ENCODE measurements at regions not wholly inside any gene's neighbourhood (a gene's known extent, or its start where the extent isn't known, plus 50 kb on each side); places are given as distances from the start of the nearest gene placed in this dataset.
"Not testable (repeated sequence)": the region's sequence is repeated elsewhere in the genome, so short reads cannot be mapped to it uniquely, and the experiment has no call there.

- H3K27ac ChIP-seq (ENCODE audit: low read depth, low read length): no peak overlapping the region
- no peaks in the 10 kb centered on the region for H3K4me1 ChIP-seq (ENCODE audit: control insufficient read depth, insufficient read depth, low read length)
- H3K9ac ChIP-seq (ENCODE audit: low read depth, low read length): no peak overlapping the region
- H3K36me3 ChIP-seq (ENCODE audit: control insufficient read depth, insufficient read depth, low read length): no peaks in the 10 kb centered on the region
- no peaks in the 10 kb centered on the region for H3K9me3 ChIP-seq (ENCODE audit: control insufficient read depth, insufficient read depth, low read length)
- no peaks in the 10 kb centered on the region for H3K27me3 ChIP-seq (ENCODE audit: control insufficient read depth, insufficient read depth, low read length)
- H3K4me3 ChIP-seq (ENCODE audit: low read depth, low read length): no peak overlapping the region
Measured at GRCh38 chr7:52163311-52163710, 846.7 kb upstream of the COBL start.

GRCh38 chr7:52161483-52161882 lies 844.9 kb upstream of the COBL start:
- H3K36me3 ChIP-seq (ENCODE audit: control insufficient read depth, insufficient read depth, low read length): no peaks in the 10 kb centered on the region
- H3K4me3 ChIP-seq (ENCODE audit: low read depth, low read length): no peak overlapping the region
- no peaks in the 10 kb centered on the region for H3K27me3 ChIP-seq (ENCODE audit: control insufficient read depth, insufficient read depth, low read length)
- no peaks in the 10 kb centered on the region for H3K9me3 ChIP-seq (ENCODE audit: control insufficient read depth, insufficient read depth, low read length)
- no peak overlapping the region for H3K27ac ChIP-seq (ENCODE audit: low read depth, low read length)
- no peaks in the 10 kb centered on the region for H3K4me1 ChIP-seq (ENCODE audit: control insufficient read depth, insufficient read depth, low read length)
- H3K9ac ChIP-seq (ENCODE audit: low read depth, low read length): no peak overlapping the region

GRCh38 chr7:52159421-52159820 lies 842.8 kb upstream of the COBL start:
- H3K36me3 ChIP-seq (ENCODE audit: control insufficient read depth, insufficient read depth, low read length); H3K27ac ChIP-seq (ENCODE audit: low read depth, low read length); H3K9ac ChIP-seq (ENCODE audit: low read depth, low read length); H3K4me1 ChIP-seq (ENCODE audit: control insufficient read depth, insufficient read depth, low read length); H3K9me3 ChIP-seq (ENCODE audit: control insufficient read depth, insufficient read depth, low read length); H3K4me3 ChIP-seq (ENCODE audit: low read depth, low read length); H3K27me3 ChIP-seq (ENCODE audit: control insufficient read depth, insufficient read depth, low read length): not testable (repeated sequence)

GRCh38 chr7:52154382-52154781 lies 837.8 kb upstream of the COBL start:
- Histone ChIP-seq H3K4me1 (ENCODE audit: control insufficient read depth, insufficient read depth, low read length) (no peaks in the 10 kb centered on the region), H3K36me3 (ENCODE audit: control insufficient read depth, insufficient read depth, low read length) (no peaks in the 10 kb centered on the region), H3K27ac (ENCODE audit: low read depth, low read length) (no peak overlapping the region), H3K4me3 (ENCODE audit: low read depth, low read length) (no peak overlapping the region), H3K9me3 (ENCODE audit: control insufficient read depth, insufficient read depth, low read length) (no peaks in the 10 kb centered on the region), H3K27me3 (ENCODE audit: control insufficient read depth, insufficient read depth, low read length) (no peaks in the 10 kb centered on the region), H3K9ac (ENCODE audit: low read depth, low read length) (no peak overlapping the region)

- Histone ChIP-seq H3K27me3 (ENCODE audit: control insufficient read depth, insufficient read depth, low read length) (no peaks in the 10 kb centered on the region), H3K9ac (ENCODE audit: low read depth, low read length) (no peak overlapping the region), H3K27ac (ENCODE audit: low read depth, low read length) (no peak overlapping the region), H3K4me3 (ENCODE audit: low read depth, low read length) (no peak overlapping the region), H3K4me1 (ENCODE audit: control insufficient read depth, insufficient read depth, low read length) (no peaks in the 10 kb centered on the region), H3K36me3 (ENCODE audit: control insufficient read depth, insufficient read depth, low read length) (no peaks in the 10 kb centered on the region), H3K9me3 (ENCODE audit: control insufficient read depth, insufficient read depth, low read length) (no peaks in the 10 kb centered on the region)
Measured at GRCh38 chr7:52151559-52151958, 835.0 kb upstream of the COBL start.

GRCh38 chr7:52150952-52151351 lies 834.3 kb upstream of the COBL start:
- Histone ChIP-seq H3K4me1 (ENCODE audit: control insufficient read depth, insufficient read depth, low read length) (peaks cover 4% of the 10 kb centered on the region; the same call in 1 of the 2 replicates), H3K27ac (ENCODE audit: low read depth, low read length) (no peak overlapping the region), H3K4me3 (ENCODE audit: low read depth, low read length) (no peak overlapping the region), H3K36me3 (ENCODE audit: control insufficient read depth, insufficient read depth, low read length) (no peaks in the 10 kb centered on the region), H3K27me3 (ENCODE audit: control insufficient read depth, insufficient read depth, low read length) (no peaks in the 10 kb centered on the region), H3K9me3 (ENCODE audit: control insufficient read depth, insufficient read depth, low read length) (no peaks in the 10 kb centered on the region), H3K9ac (ENCODE audit: low read depth, low read length) (no peak overlapping the region)

- H3K9me3 ChIP-seq (ENCODE audit: control insufficient read depth, insufficient read depth, low read length): no peaks in the 10 kb centered on the region
- H3K4me1 ChIP-seq (ENCODE audit: control insufficient read depth, insufficient read depth, low read length): peaks cover 4% of the 10 kb centered on the region; the same call in 1 of the 2 replicates
- H3K9ac ChIP-seq (ENCODE audit: low read depth, low read length): no peak overlapping the region
- H3K27me3 ChIP-seq (ENCODE audit: control insufficient read depth, insufficient read depth, low read length): no peaks in the 10 kb centered on the region
- no peak overlapping the region for H3K27ac ChIP-seq (ENCODE audit: low read depth, low read length)
- H3K4me3 ChIP-seq (ENCODE audit: low read depth, low read length): no peak overlapping the region
- H3K36me3 ChIP-seq (ENCODE audit: control insufficient read depth, insufficient read depth, low read length): no peaks in the 10 kb centered on the region
Measured at GRCh38 chr7:52146871-52147634, 830.4 kb upstream of the COBL start.

- no peak overlapping the region for H3K9ac ChIP-seq (ENCODE audit: low read depth, low read length)
- H3K4me3 ChIP-seq (ENCODE audit: low read depth, low read length): no peak overlapping the region
- no peak overlapping the region for H3K27ac ChIP-seq (ENCODE audit: low read depth, low read length)
- peaks cover 16% of the 10 kb centered on the region for H3K9me3 ChIP-seq (ENCODE audit: control insufficient read depth, insufficient read depth, low read length)
- peaks cover 4% of the 10 kb centered on the region; the same call in 1 of the 2 replicates for H3K4me1 ChIP-seq (ENCODE audit: control insufficient read depth, insufficient read depth, low read length)
- no peaks in the 10 kb centered on the region for H3K36me3 ChIP-seq (ENCODE audit: control insufficient read depth, insufficient read depth, low read length)
- H3K27me3 ChIP-seq (ENCODE audit: control insufficient read depth, insufficient read depth, low read length): no peaks in the 10 kb centered on the region
Measured at GRCh38 chr7:52143219-52143618, 826.6 kb upstream of the COBL start.

- H3K27me3 ChIP-seq (ENCODE audit: control insufficient read depth, insufficient read depth, low read length): no peaks in the 10 kb centered on the region
- no peak overlapping the region for H3K9ac ChIP-seq (ENCODE audit: low read depth, low read length)
- no peaks in the 10 kb centered on the region for H3K36me3 ChIP-seq (ENCODE audit: control insufficient read depth, insufficient read depth, low read length)
- peaks cover 21% of the 10 kb centered on the region for H3K9me3 ChIP-seq (ENCODE audit: control insufficient read depth, insufficient read depth, low read length)
- H3K4me1 ChIP-seq (ENCODE audit: control insufficient read depth, insufficient read depth, low read length): no peaks in the 10 kb centered on the region
- no peak overlapping the region for H3K27ac ChIP-seq (ENCODE audit: low read depth, low read length)
- no peak overlapping the region for H3K4me3 ChIP-seq (ENCODE audit: low read depth, low read length)
Measured at GRCh38 chr7:52140851-52141250, 824.2 kb upstream of the COBL start.

GRCh38 chr7:52135403-52135802 lies 818.8 kb upstream of the COBL start:
- no peak overlapping the region for H3K9ac ChIP-seq (ENCODE audit: low read depth, low read length)
- no peaks in the 10 kb centered on the region for H3K36me3 ChIP-seq (ENCODE audit: control insufficient read depth, insufficient read depth, low read length)
- H3K27me3 ChIP-seq (ENCODE audit: control insufficient read depth, insufficient read depth, low read length): no peaks in the 10 kb centered on the region
- H3K4me1 ChIP-seq (ENCODE audit: control insufficient read depth, insufficient read depth, low read length): no peaks in the 10 kb centered on the region
- H3K4me3 ChIP-seq (ENCODE audit: low read depth, low read length): no peak overlapping the region
- peaks cover 30% of the 10 kb centered on the region for H3K9me3 ChIP-seq (ENCODE audit: control insufficient read depth, insufficient read depth, low read length)
- H3K27ac ChIP-seq (ENCODE audit: low read depth, low read length): no peak overlapping the region

GRCh38 chr7:52129278-52129677 lies 812.7 kb upstream of the COBL start:
- Histone ChIP-seq H3K4me1 (ENCODE audit: control insufficient read depth, insufficient read depth, low read length) (peaks cover 12% of the 10 kb centered on the region), H3K9ac (ENCODE audit: low read depth, low read length) (no peak overlapping the region)

More at GRCh38 chr7:52129278-52129677, 812.7 kb upstream of the COBL start:
- H3K36me3 ChIP-seq (ENCODE audit: control insufficient read depth, insufficient read depth, low read length): no peaks in the 10 kb centered on the region
- no peak overlapping the region for H3K27ac ChIP-seq (ENCODE audit: low read depth, low read length)
- peaks cover 4% of the 10 kb centered on the region for H3K9me3 ChIP-seq (ENCODE audit: control insufficient read depth, insufficient read depth, low read length)
- H3K27me3 ChIP-seq (ENCODE audit: control insufficient read depth, insufficient read depth, low read length): no peaks in the 10 kb centered on the region
- H3K4me3 ChIP-seq (ENCODE audit: low read depth, low read length): no peak overlapping the region
